ENCODE measurements at regions not wholly inside any gene's neighbourhood (a gene's known extent, or its start where the extent isn't known, plus 50 kb on each side); places are given as distances from the start of the nearest gene placed in this dataset.

GRCh38 chr3:30356866-30357753, 249.3 kb upstream of the TGFBR2 start:
- H3K27me3 ChIP-seq = no peaks in the 10 kb centered on the region
- peak; percentile 59 for DNase-seq
- H3K9me3 ChIP-seq = no peaks in the 10 kb centered on the region

GRCh38 chr3:30357897-30358296, 248.5 kb upstream of the TGFBR2 start:
- H3K36me3 ChIP-seq = no peaks in the 10 kb centered on the region
- no peaks in the 10 kb centered on the region for H3K27me3 ChIP-seq
- no peak for DNase-seq

More at GRCh38 chr3:30356866-30357753, 249.3 kb upstream of the TGFBR2 start:
- no peak overlapping the region for H3K4me3 ChIP-seq
- H3K36me3 ChIP-seq = no peaks in the 10 kb centered on the region

GRCh38 chr3:30358871-30359270, 247.5 kb upstream of the TGFBR2 start:
- Histone ChIP-seq H3K27me3 (no peaks in the 10 kb centered on the region), H3K9me3 (no peaks in the 10 kb centered on the region), H3K4me3 (no peak overlapping the region)

More at GRCh38 chr3:30357897-30358296, 248.5 kb upstream of the TGFBR2 start:
- H3K9me3 ChIP-seq = no peaks in the 10 kb centered on the region
- H3K4me3 ChIP-seq = no peak overlapping the region

GRCh38 chr3:30368978-30369377, 237.4 kb upstream of the TGFBR2 start:
- Histone ChIP-seq H3K36me3 (no peaks in the 10 kb centered on the region), H3K9me3 (no peaks in the 10 kb centered on the region), H3K4me3 (no peak overlapping the region), H3K27me3 (no peaks in the 10 kb centered on the region)
- no peak for DNase-seq

More at GRCh38 chr3:30358871-30359270, 247.5 kb upstream of the TGFBR2 start:
- no peaks in the 10 kb centered on the region for H3K36me3 ChIP-seq
- no peak for DNase-seq

- Histone ChIP-seq H3K9me3 (no peaks in the 10 kb centered on the region), H3K27me3 (no peaks in the 10 kb centered on the region), H3K4me3 (no peak overlapping the region), H3K36me3 (no peaks in the 10 kb centered on the region)
- no peak for DNase-seq
These were observed 235.6 kb upstream of the TGFBR2 start for GRCh38 chr3:30370681-30371271.

- H3K36me3 ChIP-seq = no peaks in the 10 kb centered on the region
- no peak overlapping the region for H3K4me3 ChIP-seq
- H3K27me3 ChIP-seq = no peaks in the 10 kb centered on the region
- no peak for DNase-seq
- H3K9me3 ChIP-seq = no peaks in the 10 kb centered on the region
These were observed 233.6 kb upstream of the TGFBR2 start for GRCh38 chr3:30372837-30373236.

- no peak for DNase-seq
- H3K9me3 ChIP-seq = no peaks in the 10 kb centered on the region
- H3K4me3 ChIP-seq = no peak overlapping the region
- no peaks in the 10 kb centered on the region for H3K36me3 ChIP-seq
- H3K27me3 ChIP-seq = no peaks in the 10 kb centered on the region
These were observed 221.8 kb upstream of the TGFBR2 start for GRCh38 chr3:30384546-30385072.

- Histone ChIP-seq H3K4me3 (no peak overlapping the region), H3K36me3 (no peaks in the 10 kb centered on the region), H3K27me3 (no peaks in the 10 kb centered on the region), H3K9me3 (no peaks in the 10 kb centered on the region)
- DNase-seq = no peak
These were observed 213.3 kb upstream of the TGFBR2 start for GRCh38 chr3:30393079-30393478.

GRCh38 chr3:30397030-30397429, 209.4 kb upstream of the TGFBR2 start:
- no peaks in the 10 kb centered on the region for H3K27me3 ChIP-seq
- no peak overlapping the region for H3K4me3 ChIP-seq
- no peaks in the 10 kb centered on the region for H3K36me3 ChIP-seq
- no peaks in the 10 kb centered on the region for H3K9me3 ChIP-seq
- no peak for DNase-seq

- Histone ChIP-seq H3K4me3 (no peak overlapping the region), H3K27me3 (no peaks in the 10 kb centered on the region), H3K36me3 (no peaks in the 10 kb centered on the region), H3K9me3 (no peaks in the 10 kb centered on the region)
- peak; percentile 3 for DNase-seq
These were observed 206.8 kb upstream of the TGFBR2 start for GRCh38 chr3:30399394-30400181.

GRCh38 chr3:30400926-30401325, 205.5 kb upstream of the TGFBR2 start:
- H3K4me3 ChIP-seq = no peak overlapping the region
- no peaks in the 10 kb centered on the region for H3K9me3 ChIP-seq
- no peak for DNase-seq
- no peaks in the 10 kb centered on the region for H3K36me3 ChIP-seq
- no peaks in the 10 kb centered on the region for H3K27me3 ChIP-seq

GRCh38 chr3:30401971-30402370, 204.4 kb upstream of the TGFBR2 start:
- Histone ChIP-seq H3K4me3 (no peak overlapping the region), H3K27me3 (no peaks in the 10 kb centered on the region), H3K36me3 (no peaks in the 10 kb centered on the region), H3K9me3 (no peaks in the 10 kb centered on the region)
- no peak for DNase-seq

- H3K9me3 ChIP-seq = no peaks in the 10 kb centered on the region
These were observed 198.8 kb upstream of the TGFBR2 start for GRCh38 chr3:30407651-30408050.

GRCh38 chr3:30408105-30408557, 198.3 kb upstream of the TGFBR2 start:
- no peaks in the 10 kb centered on the region for H3K9me3 ChIP-seq
- DNase-seq = peak; percentile 16
- no peak overlapping the region for H3K4me3 ChIP-seq
- no peaks in the 10 kb centered on the region for H3K36me3 ChIP-seq
- H3K27me3 ChIP-seq = no peaks in the 10 kb centered on the region

More at GRCh38 chr3:30407651-30408050, 198.8 kb upstream of the TGFBR2 start:
- H3K27me3 ChIP-seq = no peaks in the 10 kb centered on the region
- DNase-seq = no peak
- no peaks in the 10 kb centered on the region for H3K36me3 ChIP-seq
- no peak overlapping the region for H3K4me3 ChIP-seq

- no peak overlapping the region for H3K4me3 ChIP-seq
- DNase-seq = no peak
These were observed 188.0 kb upstream of the TGFBR2 start for GRCh38 chr3:30418443-30418842.

GRCh38 chr3:30421266-30421665, 185.1 kb upstream of the TGFBR2 start:
- DNase-seq = no peak
- Histone ChIP-seq H3K9me3 (no peaks in the 10 kb centered on the region), H3K27me3 (no peaks in the 10 kb centered on the region), H3K4me3 (no peak overlapping the region), H3K36me3 (no peaks in the 10 kb centered on the region)

More at GRCh38 chr3:30418443-30418842, 188.0 kb upstream of the TGFBR2 start:
- no peaks in the 10 kb centered on the region for H3K27me3 ChIP-seq
- H3K9me3 ChIP-seq = no peaks in the 10 kb centered on the region
- H3K36me3 ChIP-seq = no peaks in the 10 kb centered on the region

Measured in MG63 (cell line).